T-helper 1 cell treated with Interleukin-12 subunit alpha and Interleukin-12 subunit beta and Interleukin-4 antibody, amounts not matched to agents 30 μg/mL and 1 μg/mL, for 36 hours (primary cell): ENCODE measurements at regions not wholly inside any gene's neighbourhood (a gene's known extent, or its start where the extent isn't known, plus 50 kb on each side); places are given as distances from the start of the nearest gene placed in this dataset.

Experiments used
- H3K27ac Mint-ChIP-seq: one replicate; pipeline ENCODE4 v1.8.0; 2021; ENCODE audit warnings: mild to moderate bottlenecking, mixed read lengths
- H3K27me3 Mint-ChIP-seq: one replicate; pipeline ENCODE4 v1.8.0; 2021; ENCODE audit warnings: low read depth, mixed read lengths
- H3K36me3 Mint-ChIP-seq: one replicate; pipeline ENCODE4 v1.8.0; 2021; ENCODE audit warnings: low read depth, mixed read lengths
- H3K4me1 Mint-ChIP-seq: one replicate; pipeline ENCODE4 v1.8.0; 2021; ENCODE audit warnings: low read depth, mixed read lengths
- H3K4me3 Mint-ChIP-seq: one replicate; pipeline ENCODE4 v1.8.0; 2021; ENCODE audit warnings: mild to moderate bottlenecking, moderate library complexity, mixed read lengths
- H3K9me3 Mint-ChIP-seq: one replicate; pipeline ENCODE4 v1.8.0; 2021; ENCODE audit warnings: mixed read lengths

GRCh38 chr18:67072791-67073190, 443.7 kb downstream of the DSEL start:
- Mint-ChIP-seq H3K27ac (no peak overlapping the region), H3K36me3 (no peaks in the 10 kb centered on the region), H3K9me3 (no peaks in the 10 kb centered on the region), H3K4me3 (no peak overlapping the region), H3K4me1 (no peaks in the 10 kb centered on the region), H3K27me3 (no peaks in the 10 kb centered on the region)

- Mint-ChIP-seq H3K27ac (no peak overlapping the region), H3K36me3 (no peaks in the 10 kb centered on the region), H3K4me1 (no peaks in the 10 kb centered on the region), H3K9me3 (no peaks in the 10 kb centered on the region), H3K27me3 (no peaks in the 10 kb centered on the region), H3K4me3 (no peak overlapping the region)
Observed at GRCh38 chr18:67068608-67069007, 447.9 kb downstream of the DSEL start.

GRCh38 chr18:67047334-67047733, 443.4 kb upstream of the CDH19 start:
- Mint-ChIP-seq H3K4me1 (no peaks in the 10 kb centered on the region), H3K4me3 (no peak overlapping the region), H3K27me3 (no peaks in the 10 kb centered on the region), H3K9me3 (no peaks in the 10 kb centered on the region), H3K27ac (no peak overlapping the region), H3K36me3 (no peaks in the 10 kb centered on the region)

- Mint-ChIP-seq H3K9me3 (no peaks in the 10 kb centered on the region), H3K4me1 (no peaks in the 10 kb centered on the region), H3K27me3 (no peaks in the 10 kb centered on the region), H3K4me3 (no peak overlapping the region), H3K27ac (no peak overlapping the region), H3K36me3 (no peaks in the 10 kb centered on the region)
Observed at GRCh38 chr18:67043276-67043675, 439.4 kb upstream of the CDH19 start.

GRCh38 chr18:67041334-67041733, 437.4 kb upstream of the CDH19 start:
- Mint-ChIP-seq H3K4me3 (no peak overlapping the region), H3K27ac (no peak overlapping the region), H3K36me3 (no peaks in the 10 kb centered on the region), H3K4me1 (no peaks in the 10 kb centered on the region), H3K9me3 (no peaks in the 10 kb centered on the region), H3K27me3 (no peaks in the 10 kb centered on the region)

GRCh38 chr18:67035026-67035425, 431.1 kb upstream of the CDH19 start:
- H3K27ac Mint-ChIP-seq, result no peak overlapping the region
- no peaks in the 10 kb centered on the region for H3K27me3 Mint-ChIP-seq
- H3K36me3 Mint-ChIP-seq, result no peaks in the 10 kb centered on the region
- no peaks in the 10 kb centered on the region for H3K4me1 Mint-ChIP-seq
- no peak overlapping the region for H3K4me3 Mint-ChIP-seq
- H3K9me3 Mint-ChIP-seq, result no peaks in the 10 kb centered on the region

GRCh38 chr18:67023059-67023458, 419.2 kb upstream of the CDH19 start:
- no peaks in the 10 kb centered on the region for H3K9me3 Mint-ChIP-seq
- no peaks in the 10 kb centered on the region for H3K36me3 Mint-ChIP-seq
- H3K27me3 Mint-ChIP-seq, result no peaks in the 10 kb centered on the region
- H3K27ac Mint-ChIP-seq, result no peak overlapping the region
- no peak overlapping the region for H3K4me3 Mint-ChIP-seq
- no peaks in the 10 kb centered on the region for H3K4me1 Mint-ChIP-seq

- no peaks in the 10 kb centered on the region for H3K4me1 Mint-ChIP-seq
- no peaks in the 10 kb centered on the region for H3K36me3 Mint-ChIP-seq
- no peaks in the 10 kb centered on the region for H3K27me3 Mint-ChIP-seq
- no peaks in the 10 kb centered on the region for H3K9me3 Mint-ChIP-seq
- no peak overlapping the region for H3K4me3 Mint-ChIP-seq
- H3K27ac Mint-ChIP-seq, result no peak overlapping the region
Observed at GRCh38 chr18:67010919-67011318, 407.0 kb upstream of the CDH19 start.

GRCh38 chr18:67007999-67008398, 404.1 kb upstream of the CDH19 start:
- no peaks in the 10 kb centered on the region for H3K9me3 Mint-ChIP-seq
- H3K4me3 Mint-ChIP-seq, result no peak overlapping the region
- H3K27ac Mint-ChIP-seq, result no peak overlapping the region
- H3K27me3 Mint-ChIP-seq, result no peaks in the 10 kb centered on the region
- no peaks in the 10 kb centered on the region for H3K36me3 Mint-ChIP-seq
- no peaks in the 10 kb centered on the region for H3K4me1 Mint-ChIP-seq

- no peaks in the 10 kb centered on the region for H3K4me1 Mint-ChIP-seq
- no peaks in the 10 kb centered on the region for H3K9me3 Mint-ChIP-seq
- H3K4me3 Mint-ChIP-seq, result no peak overlapping the region
- H3K27me3 Mint-ChIP-seq, result no peaks in the 10 kb centered on the region
- no peak overlapping the region for H3K27ac Mint-ChIP-seq
- H3K36me3 Mint-ChIP-seq, result no peaks in the 10 kb centered on the region
Observed at GRCh38 chr18:67007085-67007484, 403.2 kb upstream of the CDH19 start.

GRCh38 chr18:67001052-67001451, 397.2 kb upstream of the CDH19 start:
- Mint-ChIP-seq H3K27me3 (no peaks in the 10 kb centered on the region), H3K4me3 (no peak overlapping the region), H3K4me1 (no peaks in the 10 kb centered on the region), H3K36me3 (no peaks in the 10 kb centered on the region), H3K27ac (no peak overlapping the region), H3K9me3 (no peaks in the 10 kb centered on the region)

- no peaks in the 10 kb centered on the region for H3K9me3 Mint-ChIP-seq
- no peak overlapping the region for H3K27ac Mint-ChIP-seq
- H3K4me3 Mint-ChIP-seq, result no peak overlapping the region
- H3K36me3 Mint-ChIP-seq, result no peaks in the 10 kb centered on the region
- no peaks in the 10 kb centered on the region for H3K27me3 Mint-ChIP-seq
- H3K4me1 Mint-ChIP-seq, result no peaks in the 10 kb centered on the region
Observed at GRCh38 chr18:66999003-66999402, 395.1 kb upstream of the CDH19 start.

GRCh38 chr18:66995270-66995669, 391.4 kb upstream of the CDH19 start:
- H3K9me3 Mint-ChIP-seq, result peaks cover 6% of the 10 kb centered on the region
- H3K4me3 Mint-ChIP-seq, result no peak overlapping the region

GRCh38 chr18:66994790-66995189, 390.9 kb upstream of the CDH19 start:
- Mint-ChIP-seq H3K27me3 (no peaks in the 10 kb centered on the region), H3K9me3 (peaks cover 6% of the 10 kb centered on the region)

More at GRCh38 chr18:66995270-66995669, 391.4 kb upstream of the CDH19 start:
- Mint-ChIP-seq H3K36me3 (no peaks in the 10 kb centered on the region), H3K27me3 (no peaks in the 10 kb centered on the region), H3K4me1 (no peaks in the 10 kb centered on the region), H3K27ac (no peak overlapping the region)

GRCh38 chr18:66993492-66993891, 389.6 kb upstream of the CDH19 start:
- Mint-ChIP-seq H3K4me3 (no peak overlapping the region), H3K4me1 (no peaks in the 10 kb centered on the region), H3K36me3 (no peaks in the 10 kb centered on the region), H3K27me3 (no peaks in the 10 kb centered on the region), H3K27ac (no peak overlapping the region), H3K9me3 (peaks cover 6% of the 10 kb centered on the region)

More at GRCh38 chr18:66994790-66995189, 390.9 kb upstream of the CDH19 start:
- no peak overlapping the region for H3K4me3 Mint-ChIP-seq
- H3K36me3 Mint-ChIP-seq, result no peaks in the 10 kb centered on the region
- no peak overlapping the region for H3K27ac Mint-ChIP-seq
- no peaks in the 10 kb centered on the region for H3K4me1 Mint-ChIP-seq

GRCh38 chr18:66990909-66991308, 387.0 kb upstream of the CDH19 start:
- no peak overlapping the region for H3K4me3 Mint-ChIP-seq
- no peaks in the 10 kb centered on the region for H3K27me3 Mint-ChIP-seq
- H3K27ac Mint-ChIP-seq, result no peak overlapping the region
- peaks cover 6% of the 10 kb centered on the region for H3K9me3 Mint-ChIP-seq
- no peaks in the 10 kb centered on the region for H3K36me3 Mint-ChIP-seq
- H3K4me1 Mint-ChIP-seq, result no peaks in the 10 kb centered on the region
